Stimulated activated CD4-positive, alpha-beta T cell treated with anti-CD3 and anti-CD28 coated beads, Interleukin-15, amount 100 ng/mL, for 48 hours (primary cell): ENCODE measurements at regions not wholly inside any gene's neighbourhood (a gene's known extent, or its start where the extent isn't known, plus 50 kb on each side); places are given as distances from the start of the nearest gene placed in this dataset.
"Not testable (repeated sequence)": the region's sequence is repeated elsewhere in the genome, so short reads cannot be mapped to it uniquely, and the experiment has no call there.

Source experiments
- DNase-seq, 2 donors: peaks; one replicate each; pipeline ENCODE4 v3.0.0-alpha.2; 2020; ENCODE audit warnings: low read depth in 2 of 2

DNA sequence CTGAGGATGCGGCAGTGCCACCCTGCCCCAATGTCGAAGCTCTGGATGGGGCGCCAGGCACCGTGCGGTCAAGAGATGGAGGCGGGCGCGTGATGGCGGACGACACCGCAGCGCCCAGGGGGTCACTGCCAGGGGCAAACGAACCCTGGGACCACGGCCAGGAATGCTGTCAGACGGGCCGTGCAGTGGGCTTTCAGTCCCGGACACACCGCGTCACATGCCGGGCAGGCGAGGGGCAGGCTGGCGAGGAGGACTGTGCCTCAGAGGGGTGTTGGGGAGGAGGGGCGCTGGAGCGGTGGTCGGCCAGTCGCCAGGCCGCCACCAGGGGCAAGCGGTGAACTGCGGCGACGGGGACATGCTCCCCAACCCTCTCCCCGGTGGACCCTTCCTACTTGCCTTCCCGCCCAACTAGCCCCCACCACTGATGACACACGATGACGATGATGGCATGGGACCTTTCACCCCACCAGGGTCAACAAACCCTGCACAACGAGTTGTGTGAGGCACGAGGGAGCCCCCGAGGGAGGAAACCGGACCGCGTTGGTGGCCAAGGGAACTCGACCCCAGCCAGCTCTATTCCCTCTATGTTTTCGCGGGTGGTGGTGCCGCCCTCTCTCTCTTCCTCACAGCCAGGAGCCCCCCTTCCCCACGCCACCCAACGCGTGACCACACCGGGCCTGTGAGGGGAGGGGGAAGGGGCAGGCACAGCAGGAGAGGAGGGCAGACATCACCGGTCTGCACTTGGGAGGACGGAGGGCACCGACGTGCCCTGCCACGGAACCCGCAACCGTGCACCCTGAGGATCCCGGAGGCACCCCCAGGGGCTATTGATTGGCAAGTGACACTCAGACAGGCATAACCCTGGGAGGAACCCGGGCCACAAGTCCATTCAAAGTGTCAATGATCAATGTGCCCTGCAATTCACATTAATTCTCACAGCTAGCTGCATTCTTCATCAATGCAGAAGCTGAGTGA is 1960.9 kb upstream of the DEFB115 start:
- DNase-seq, result no peak

DNA sequence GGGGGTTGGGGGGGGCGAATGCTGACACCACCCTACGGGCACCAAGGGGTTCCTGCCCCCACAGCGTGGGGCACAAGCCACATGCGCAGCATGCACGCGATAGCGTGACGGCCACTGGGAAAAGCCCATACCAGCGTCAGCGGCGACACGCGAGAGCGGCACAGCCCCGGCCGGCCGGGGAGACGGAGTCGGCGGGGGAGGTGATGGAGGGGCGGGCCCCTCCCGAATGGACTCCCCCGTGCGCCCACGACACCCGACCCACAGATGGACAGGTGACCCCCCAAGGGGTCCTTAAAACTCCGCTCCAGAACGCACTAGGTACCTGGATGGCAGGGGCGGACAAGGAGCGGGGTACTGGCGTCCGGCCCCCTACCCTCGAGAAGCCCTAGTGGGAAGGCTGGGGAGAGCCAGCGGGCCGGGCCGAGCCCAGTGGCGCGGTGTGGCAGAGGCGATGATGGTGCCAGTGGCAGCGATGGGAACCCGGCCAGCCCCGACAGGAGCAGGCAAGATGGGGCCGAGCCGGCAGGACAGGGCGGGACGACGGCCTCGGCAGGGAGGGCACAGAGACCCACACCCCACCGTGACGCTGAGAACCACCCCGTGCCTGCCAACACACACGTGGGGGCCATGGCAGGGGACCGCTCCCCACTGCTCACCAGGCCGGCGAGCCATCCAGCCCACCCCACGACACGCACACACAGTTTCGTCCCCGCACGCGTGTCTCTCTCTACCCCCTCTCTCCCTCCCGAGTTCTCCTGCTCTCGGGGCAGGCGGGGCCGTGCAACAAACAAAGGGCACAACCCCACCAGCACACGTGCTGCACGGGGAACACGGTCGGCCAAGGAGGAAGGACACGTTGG is 1959.8 kb upstream of the DEFB115 start:
- no peak for DNase-seq

DNA sequence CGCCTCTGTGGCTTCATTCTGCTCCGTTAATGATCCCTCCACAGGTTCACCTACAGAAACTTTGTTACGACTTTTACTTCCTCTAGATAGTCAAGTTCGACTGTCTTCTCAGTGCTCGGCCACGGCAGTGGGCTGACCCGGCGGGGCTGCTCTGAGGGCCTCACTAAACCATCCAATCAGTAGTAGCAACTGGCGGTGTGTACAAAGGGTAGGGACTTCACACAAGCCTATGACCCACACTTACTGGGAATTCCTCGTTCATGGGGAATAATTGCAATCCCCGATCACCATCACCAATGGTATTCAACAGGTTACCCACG is 1959.2 kb upstream of the DEFB115 start:
- no peak for DNase-seq

DNA sequence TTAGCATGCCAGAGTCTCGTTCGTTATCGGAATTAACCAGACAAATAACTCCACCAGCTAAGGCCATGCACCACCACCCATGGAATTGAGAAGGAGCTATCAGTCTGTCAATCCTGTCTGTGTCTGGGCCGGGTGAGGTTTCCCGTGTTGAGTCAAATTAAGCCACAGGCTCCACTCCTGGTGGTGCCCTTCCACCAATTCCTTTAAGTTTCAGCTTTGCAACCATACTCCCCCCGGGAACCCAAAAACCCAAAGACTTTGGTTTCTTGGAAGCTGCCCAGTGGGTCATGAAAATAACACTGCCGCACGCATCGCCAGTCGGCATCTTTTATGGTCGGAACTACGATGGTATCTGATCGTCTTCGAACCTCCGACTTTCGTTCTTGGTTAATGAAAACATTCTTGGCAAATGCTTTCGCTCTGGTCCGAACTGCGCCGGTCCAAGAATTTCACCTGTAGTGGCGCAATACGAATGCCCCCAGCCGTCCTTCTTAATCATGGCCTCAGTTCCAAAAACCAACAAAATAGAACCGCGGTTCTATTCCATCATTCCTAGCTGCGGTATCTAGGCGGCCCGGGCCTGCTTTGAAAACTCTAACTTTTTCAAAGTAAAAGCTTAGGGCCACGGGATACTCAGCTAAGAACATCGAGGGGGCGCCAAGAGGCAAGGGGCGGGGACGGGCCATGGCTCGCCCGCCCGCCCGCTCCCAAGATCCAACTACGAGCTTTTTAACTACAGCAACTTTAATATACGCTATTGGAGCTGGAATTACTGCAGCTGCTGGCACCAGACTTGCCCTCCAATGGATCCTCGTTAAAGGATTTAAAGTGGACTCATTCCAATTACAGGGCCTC is 1958.5 kb upstream of the DEFB115 start:
- DNase-seq, result no peak

DNA sequence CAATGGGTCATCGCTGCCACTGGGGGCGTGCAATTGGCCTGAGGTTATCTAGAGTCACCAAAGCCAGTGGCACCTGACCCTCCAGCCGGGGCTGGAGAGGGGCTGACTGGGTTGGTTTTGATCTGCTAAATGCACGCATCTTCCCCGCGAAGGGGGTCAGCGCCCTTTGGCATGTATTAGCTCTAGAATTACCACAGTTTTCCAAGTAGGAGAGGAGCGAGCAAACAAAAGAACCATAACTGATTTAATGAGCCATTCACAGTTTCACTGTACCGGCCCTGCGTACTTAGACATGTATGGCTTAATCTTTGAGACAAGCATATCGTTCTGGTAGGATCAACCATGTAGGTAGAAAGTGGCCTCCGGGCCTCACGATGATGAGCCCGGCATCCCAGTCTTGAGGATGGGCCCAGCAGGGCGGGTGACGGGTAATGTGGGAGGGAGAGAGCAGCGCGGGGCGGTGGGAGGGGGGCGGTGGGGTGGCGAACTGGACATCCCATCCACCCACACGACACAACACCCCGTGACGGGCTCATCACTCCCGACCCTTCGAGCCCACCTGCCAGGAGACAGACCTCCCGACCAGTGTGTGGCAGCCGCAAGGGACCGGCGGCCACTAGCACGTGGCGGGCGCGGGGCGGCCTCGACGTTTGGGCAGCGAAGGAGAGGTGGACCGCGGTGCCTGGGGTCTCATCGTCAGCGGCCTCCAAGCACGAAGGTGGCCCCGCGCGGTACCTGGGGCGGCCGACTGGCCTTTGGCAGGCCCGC is 1957.5 kb upstream of the DEFB115 start:
- DNase-seq, result no peak

DNA sequence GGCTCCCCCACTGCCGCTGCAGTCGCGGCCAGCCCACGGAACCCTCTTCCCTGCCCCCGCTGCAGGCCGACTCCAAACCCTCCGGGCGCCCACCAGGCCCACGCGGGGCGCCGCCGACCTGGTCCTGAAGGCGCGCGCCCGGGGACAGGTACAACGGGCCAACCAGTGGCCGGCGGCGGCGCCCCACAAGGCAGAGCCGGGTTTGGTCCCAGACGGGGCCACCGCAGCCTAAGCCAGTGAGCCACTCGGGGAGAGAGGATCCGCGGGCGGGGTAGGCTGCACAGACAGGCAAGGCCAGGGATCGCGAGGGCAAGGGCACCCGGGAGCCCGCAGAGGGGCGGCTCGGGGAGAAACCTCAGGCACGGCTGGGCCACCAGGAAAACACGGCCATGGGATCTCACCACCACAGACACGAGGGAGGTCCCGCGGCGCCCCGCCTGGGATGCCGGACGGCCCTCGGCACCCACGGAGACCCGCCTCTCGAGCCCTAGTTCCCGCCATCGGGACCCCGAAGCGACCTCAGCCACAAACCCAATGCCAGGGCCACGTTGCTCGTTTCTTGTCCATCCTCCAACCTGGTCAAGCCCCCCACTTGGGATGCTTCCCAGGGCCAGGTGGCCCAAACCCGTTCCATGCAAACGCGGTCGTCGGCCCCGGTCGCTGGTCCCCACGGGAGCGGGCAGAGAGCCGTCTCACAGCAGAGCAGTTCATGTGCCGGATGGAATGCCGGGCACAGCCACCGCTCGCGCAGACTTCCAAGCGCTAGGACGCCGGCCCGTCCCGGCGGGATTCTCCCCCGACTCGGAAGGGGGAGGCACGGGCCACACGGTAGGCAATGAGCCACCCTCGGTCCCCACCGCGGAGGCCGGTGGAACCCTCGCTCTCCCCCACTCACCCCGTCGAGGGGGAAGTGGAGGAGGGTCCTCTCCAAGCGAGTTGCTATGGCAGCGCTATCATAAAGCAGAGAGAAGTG is 1956.6 kb upstream of the DEFB115 start:
- no peak for DNase-seq

DNA sequence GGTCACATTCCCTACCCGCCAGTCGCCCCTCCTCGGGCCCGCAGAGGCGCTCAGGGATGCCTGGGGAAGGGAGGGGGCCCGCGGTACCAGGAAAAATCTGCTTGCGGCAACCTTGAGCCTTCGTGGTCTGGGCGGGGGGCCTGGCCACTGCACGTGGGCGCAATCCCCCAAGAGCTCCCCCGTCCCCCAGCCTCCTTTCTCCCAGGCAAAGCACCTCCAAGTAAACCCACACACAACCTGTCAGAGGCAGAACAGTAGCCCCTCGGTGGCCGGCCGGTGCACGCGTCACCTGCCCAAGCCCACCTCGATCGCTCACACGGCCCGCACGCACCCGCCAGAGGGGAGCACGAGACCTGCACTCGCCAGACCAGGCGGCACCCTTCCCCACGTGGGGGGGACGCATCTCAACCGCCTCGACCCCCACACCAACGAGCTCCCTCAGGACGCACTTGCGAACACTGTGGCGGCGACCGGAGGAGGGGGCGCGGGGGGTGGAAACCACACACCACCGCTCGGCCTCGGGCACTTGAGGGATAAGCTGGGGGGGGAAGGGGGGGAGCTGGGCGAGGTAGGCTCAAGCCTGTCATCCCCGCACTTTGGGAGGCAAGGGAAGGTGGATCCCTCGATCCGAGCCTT is 1955.7 kb upstream of the DEFB115 start:
- no peak for DNase-seq

DNA sequence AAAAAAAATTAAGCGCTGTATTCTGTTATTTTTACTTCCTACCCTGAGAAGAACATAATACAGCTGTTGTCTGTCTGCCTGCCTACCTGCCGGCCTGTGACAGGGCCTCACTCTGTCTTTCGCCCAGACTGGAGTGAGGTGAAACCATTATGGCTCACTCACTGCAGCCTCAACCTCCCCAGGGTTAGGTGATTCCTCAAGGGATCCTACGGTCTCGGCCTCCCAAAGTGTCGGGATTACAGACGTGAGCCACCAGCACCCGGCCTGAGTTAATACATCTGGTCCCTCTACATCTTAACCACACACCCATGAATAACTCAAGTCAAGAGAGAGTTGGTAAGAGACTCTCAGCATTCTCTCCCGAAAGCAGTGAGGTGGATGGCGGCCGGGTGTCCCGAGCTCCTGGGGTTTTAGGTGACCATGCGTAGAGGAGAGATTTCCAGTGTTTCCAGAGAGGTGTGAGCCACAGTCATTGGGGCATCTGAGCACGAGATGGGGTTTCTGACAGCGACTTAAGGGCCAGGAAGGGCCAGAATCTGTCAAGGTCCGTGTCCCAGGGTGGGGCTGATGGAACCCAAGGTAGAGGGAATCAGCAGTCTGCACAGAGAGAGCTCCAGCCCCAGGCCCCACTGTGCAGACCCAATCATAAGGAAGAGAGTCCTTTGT is 1954.4 kb upstream of the DEFB115 start:
- DNase-seq, result no peak

DNA sequence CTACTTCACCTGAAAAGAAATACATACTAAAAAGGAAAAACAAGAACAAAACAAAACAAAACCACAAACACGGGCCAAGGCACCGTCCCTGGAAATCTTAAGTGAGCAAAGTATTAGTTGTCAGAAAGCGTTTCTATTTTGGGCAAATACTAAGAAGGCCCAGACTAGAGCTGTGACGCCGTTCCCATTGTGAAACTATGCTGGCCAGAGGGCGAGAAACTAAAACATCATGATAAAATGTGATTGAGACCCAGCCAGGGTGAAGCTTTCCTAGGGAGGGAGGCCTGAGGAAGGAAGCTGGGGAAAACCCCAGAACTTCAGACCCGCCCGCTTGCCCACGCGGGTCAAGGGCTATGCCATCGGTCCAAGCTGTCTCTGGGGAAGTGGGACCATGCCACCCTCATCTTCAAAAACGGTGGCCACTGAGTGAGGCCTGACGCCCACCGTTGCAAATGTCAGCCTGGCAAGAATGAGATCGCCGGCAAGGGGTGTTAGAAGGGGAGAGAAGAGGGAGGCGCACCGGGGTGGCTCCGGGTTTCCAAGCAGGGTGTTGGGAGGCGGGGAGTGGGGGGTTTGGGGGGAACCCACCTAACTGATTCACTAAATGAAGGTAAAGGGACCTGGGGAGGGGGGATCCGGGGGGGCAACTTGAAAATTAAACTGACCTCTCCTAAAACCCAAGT is 1950.9 kb upstream of the DEFB115 start:
- DNase-seq, result no peak

DNA sequence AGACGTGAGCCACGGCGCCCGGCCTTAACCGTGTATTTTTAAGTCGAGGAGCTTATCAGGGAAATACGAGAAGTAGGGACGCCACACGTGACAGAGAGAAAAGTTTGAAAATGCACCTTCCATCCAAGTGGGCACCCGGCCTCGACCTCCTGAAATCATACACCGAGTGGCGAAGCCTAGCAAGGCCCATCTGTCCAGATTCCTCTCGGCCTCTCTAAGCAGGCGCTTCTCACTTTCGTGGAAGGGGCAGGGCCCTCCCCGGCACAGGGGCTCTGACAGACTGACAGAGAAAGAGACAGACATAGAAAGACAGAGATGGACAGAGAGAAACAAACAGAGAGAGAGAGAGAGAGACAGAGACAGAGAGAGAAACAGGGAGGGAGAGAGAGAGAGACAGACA is 1950.0 kb upstream of the DEFB115 start:
- DNase-seq, result not testable (repeated sequence)

DNA sequence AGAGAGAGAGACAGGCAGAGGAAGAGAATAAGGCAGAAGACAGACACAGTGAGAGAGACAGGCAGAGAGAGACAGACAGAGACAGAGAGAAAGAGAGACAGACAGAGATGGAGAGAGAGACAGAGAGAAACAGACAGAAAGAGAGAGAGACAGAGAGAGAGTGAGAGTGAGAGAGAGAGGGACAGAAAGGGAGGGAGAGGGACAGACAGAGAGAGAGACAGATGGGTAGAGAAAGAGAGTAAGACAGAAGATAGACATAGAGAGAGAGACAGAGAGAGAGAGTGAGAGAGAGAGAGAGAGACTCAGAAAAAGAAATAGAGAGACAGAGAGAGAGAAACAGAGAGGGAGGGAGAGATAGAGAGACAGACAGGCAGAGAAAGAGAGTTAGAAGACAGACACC is 1948.5 kb upstream of the DEFB115 start:
- DNase-seq, result not testable (repeated sequence)

DNA sequence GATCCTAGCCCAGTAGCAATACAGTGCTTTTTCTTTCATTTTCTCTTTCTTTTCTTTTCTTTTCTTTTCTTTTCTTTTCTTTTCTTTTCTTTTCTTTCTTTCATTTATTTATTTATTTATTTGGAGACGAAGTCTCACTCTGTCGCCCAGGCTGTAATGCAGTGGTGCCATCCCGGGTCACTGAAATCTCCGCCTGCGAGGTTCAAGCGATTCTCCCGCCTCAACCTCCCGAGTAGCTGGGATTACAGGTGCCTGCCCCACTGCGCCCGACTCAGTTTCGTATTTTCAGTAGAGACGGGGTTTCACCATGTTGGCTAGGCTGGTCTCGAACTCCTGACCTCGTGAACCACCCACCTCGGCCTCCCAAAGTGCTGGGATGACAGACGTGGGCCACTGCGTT is 1948.0 kb upstream of the DEFB115 start:
- DNase-seq, result not testable (repeated sequence)

DNA sequence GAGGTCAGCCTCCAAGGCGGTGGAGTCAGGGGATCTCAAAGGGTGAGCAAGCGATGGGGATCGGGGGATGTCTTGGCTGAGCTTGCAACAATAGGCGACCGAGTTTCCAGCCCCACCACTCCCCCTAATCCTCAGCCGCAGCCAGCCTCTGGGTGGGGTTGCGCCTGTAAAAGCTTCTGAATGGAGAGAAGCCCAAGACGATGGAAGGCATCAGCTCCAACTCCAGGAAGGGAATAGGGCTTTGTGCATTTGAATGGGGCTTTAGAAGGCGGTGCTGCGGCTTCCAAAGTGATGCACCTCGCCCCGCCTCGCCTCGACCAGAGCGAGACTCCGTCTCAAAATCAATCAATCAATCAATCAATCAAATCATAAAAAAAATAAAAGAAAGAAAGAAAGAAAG is 1946.4 kb upstream of the DEFB115 start:
- DNase-seq, result not testable (repeated sequence)

DNA sequence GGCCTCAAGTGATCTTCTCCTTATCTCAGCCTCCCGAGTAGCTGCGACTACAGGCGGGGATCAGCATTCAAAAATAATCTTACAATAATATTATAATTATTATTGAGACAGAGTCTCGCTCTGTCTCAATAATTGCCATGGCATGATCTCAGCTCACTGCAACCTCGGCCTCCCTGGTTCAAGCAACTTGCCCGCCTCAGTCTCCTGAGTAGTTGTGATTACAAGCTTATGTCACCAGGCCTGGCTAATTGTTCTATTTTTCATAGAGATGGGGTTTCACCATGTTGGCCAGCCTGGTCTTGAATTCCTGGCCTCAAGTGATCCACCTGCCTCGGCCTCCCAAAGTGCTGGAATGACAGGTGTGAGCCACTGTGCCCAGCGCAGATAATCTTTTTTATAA is 1944.8 kb upstream of the DEFB115 start:
- DNase-seq, result not testable (repeated sequence)

DNA sequence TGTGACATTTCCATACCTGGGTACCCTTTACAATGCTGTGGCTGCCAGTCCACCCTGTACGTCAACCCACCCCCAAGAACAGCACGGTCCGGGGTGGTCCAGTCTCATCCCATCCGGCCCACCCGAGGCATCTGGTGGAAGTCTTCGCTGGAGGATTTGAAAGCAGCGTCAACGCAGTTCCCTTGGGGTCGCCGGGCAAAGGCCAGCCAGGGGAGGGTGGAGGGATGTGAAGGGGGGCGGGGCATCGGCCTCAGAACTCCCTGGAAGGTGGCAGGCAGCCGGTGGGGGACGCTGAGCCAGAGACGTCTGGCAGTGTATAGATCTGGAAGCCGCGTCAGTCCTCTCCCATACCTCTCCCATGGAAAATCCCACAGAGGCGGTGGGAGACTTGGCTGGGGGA is 1944.0 kb upstream of the DEFB115 start:
- DNase-seq, result no peak

DNA sequence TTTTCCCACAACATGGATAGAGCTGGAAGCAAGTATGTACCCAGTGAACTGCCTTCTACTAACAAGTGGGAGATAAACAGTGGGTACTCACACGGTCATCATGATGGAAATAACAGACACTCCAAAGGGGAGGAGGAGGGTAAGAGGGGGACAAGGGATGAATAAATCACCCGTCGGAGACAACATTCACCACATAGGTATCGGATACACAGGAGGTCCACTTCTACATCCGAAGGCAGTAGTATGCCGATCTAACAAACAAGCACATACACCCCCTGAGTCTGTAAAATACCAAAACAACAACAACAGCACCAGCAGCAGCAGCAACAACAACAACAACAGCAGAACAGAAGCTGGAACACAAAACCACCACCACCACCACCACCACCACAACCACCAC is 1943.2 kb upstream of the DEFB115 start:
- DNase-seq, result no peak

DNA sequence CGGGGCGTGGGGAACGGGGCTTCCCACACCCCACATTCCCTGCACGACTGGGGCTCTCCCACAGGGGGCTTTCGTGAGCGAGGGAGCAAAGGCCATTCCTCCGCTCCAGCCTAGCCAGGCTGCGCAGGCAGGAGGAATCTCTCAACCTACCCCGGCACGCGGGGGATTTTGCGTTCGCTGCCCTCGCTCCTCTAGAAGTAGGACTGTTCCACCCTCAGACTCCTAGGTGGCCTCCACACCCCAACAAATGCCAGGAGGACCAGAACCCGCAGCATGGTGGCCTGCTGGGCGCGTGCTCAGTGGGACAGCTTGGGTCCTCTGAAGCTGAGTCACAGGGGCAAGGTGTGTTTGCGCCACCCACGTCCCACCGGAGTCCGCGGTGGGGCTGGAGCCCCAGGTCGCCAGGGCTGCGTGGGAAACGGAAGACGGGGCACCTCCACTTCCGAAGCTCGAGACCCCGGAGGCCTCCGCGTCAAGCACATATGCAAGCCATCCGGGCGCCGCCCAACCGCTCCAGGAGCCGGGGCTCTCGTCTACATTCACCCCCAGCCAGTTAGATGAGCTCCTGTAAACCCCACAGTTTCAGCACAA is 1938.5 kb upstream of the DEFB115 start:
- DNase-seq, result no peak

DNA sequence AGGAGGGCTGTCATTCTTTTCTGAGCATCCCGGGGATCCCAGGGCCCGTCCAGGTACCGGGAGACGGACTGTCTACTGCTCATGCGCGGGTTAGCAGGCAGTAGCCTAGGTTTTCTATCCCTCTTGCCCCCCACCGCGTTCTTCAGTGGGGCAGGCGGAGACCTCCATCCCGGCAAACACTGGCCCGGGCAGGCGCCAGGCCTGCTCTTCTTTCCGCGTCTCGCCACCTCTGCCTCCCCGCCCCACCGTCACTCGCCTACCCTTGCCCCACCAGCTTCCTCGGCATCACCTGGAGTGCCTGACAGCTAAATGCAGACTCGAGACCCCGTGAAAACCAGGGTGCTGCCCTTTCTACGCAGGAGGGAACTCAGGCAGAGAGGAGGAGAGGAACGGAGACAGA is 1937.7 kb upstream of the DEFB115 start:
- no peak for DNase-seq
